RWPE2 (cell line): ENCODE measurements at regions not wholly inside any gene's neighbourhood (a gene's known extent, or its start where the extent isn't known, plus 50 kb on each side); places are given as distances from the start of the nearest gene placed in this dataset.

Experiments
- ATAC-seq: fragments of 200-7000 bp; cut with Tn5 transposase; 3 replicates; pipeline ENCODE4 v1.9.1; 2021; ENCODE audit warnings: low read depth
- DNase-seq: peaks from one replicate; pipeline ENCODE4 v3.0.0-alpha.2; 2020; ENCODE audit warnings: low spot score
- H3K27ac ChIP-seq: fragments of 450-650 bp; 2 replicates; pipeline ENCODE4 v1.5.1; 2017; ENCODE audit warnings: mild to moderate bottlenecking; ENCODE audit not compliant: poor library complexity, severe bottlenecking
- H3K27me3 ChIP-seq: fragments of 250-450 bp; sonication (Bioruptor Pico); 2 replicates; pipeline ENCODE4 v1.5.1; 2021; ENCODE audit warnings: mild to moderate bottlenecking, moderate library complexity; ENCODE audit not compliant: insufficient read depth, poor library complexity, severe bottlenecking
- H3K36me3 ChIP-seq: fragments of 250-450 bp; sonication (Bioruptor Pico); 2 replicates; pipeline ENCODE4 v1.5.1; 2020; ENCODE audit warnings: low read depth, mild to moderate bottlenecking, moderate library complexity
- H3K4me1 ChIP-seq: fragments of 250-450 bp; sonication (Bioruptor Pico); 2 replicates; pipeline ENCODE4 v1.5.1; 2021; ENCODE audit warnings: mild to moderate bottlenecking, moderate library complexity; ENCODE audit not compliant: insufficient read depth, poor library complexity, severe bottlenecking
- H3K4me3 ChIP-seq: fragments of 250-450 bp; sonication (Bioruptor Pico); 2 replicates; pipeline ENCODE4 v1.5.1; 2021; ENCODE audit warnings: mild to moderate bottlenecking, moderate library complexity; ENCODE audit not compliant: severe bottlenecking
- H3K9me3 ChIP-seq: fragments of 250-450 bp; sonication (Bioruptor Pico); 2 replicates; pipeline ENCODE4 v1.5.1; 2021; ENCODE audit warnings: mild to moderate bottlenecking, moderate library complexity; ENCODE audit not compliant: severe bottlenecking
- TF ChIP-seq, protein P1 (sequence below): fragments of 450-650 bp; IDR thresholded peaks from one replicate; pipeline ENCODE4 v1.5.1; 2017; ENCODE audit warnings: mild to moderate bottlenecking, moderate library complexity; ENCODE audit not compliant: poor library complexity, severe bottlenecking

DNA sequence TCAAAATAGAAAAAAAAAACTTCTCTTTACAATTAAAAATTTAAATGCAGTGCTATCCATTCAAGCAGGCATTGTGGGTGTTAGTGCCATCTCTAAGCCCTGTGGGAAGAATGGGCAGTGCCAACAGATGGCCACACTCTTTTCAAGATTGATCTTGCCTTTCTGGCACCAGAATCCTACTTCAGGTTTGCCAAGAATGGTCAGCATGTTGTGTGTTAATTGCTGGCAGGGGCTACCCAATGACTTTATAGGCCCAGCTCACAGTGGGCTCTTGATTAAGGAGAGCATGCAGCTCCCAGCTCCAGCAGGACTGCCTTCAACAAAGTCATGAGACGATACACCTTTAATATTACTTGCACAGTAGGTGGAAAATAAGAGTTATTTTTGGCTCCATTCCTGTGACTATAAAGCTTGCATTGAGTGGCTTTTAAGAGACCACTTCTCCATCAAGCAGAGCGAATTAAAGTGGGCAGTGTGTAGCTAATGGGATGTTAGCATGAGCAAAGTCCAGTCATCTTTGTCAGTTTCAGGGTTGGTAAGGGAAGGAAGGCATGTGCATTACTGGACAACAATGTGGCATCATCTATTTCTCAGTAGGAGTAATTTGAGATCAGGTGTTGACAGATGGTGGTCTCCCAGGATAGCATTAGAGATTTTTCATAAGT lies 476.8 kb downstream of the C3orf38 start:
- DNase-seq: no peak
- H3K4me1 ChIP-seq: no peaks in the 10 kb centered on the region

GRCh38 chr3:88628901-88629300 lies 478.5 kb upstream of the EPHA3 start:
- no peak overlapping the region for H3K4me3 ChIP-seq
- ATAC-seq (no peak), DNase-seq (no peak)
- no peaks in the 10 kb centered on the region for H3K9me3 ChIP-seq
- no peak overlapping the region for H3K27ac ChIP-seq
- H3K27me3 ChIP-seq: no peaks in the 10 kb centered on the region
- TF ChIP-seq, protein P1, sequence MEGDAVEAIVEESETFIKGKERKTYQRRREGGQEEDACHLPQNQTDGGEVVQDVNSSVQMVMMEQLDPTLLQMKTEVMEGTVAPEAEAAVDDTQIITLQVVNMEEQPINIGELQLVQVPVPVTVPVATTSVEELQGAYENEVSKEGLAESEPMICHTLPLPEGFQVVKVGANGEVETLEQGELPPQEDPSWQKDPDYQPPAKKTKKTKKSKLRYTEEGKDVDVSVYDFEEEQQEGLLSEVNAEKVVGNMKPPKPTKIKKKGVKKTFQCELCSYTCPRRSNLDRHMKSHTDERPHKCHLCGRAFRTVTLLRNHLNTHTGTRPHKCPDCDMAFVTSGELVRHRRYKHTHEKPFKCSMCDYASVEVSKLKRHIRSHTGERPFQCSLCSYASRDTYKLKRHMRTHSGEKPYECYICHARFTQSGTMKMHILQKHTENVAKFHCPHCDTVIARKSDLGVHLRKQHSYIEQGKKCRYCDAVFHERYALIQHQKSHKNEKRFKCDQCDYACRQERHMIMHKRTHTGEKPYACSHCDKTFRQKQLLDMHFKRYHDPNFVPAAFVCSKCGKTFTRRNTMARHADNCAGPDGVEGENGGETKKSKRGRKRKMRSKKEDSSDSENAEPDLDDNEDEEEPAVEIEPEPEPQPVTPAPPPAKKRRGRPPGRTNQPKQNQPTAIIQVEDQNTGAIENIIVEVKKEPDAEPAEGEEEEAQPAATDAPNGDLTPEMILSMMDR: no peak
- no peaks in the 10 kb centered on the region for H3K4me1 ChIP-seq
- H3K36me3 ChIP-seq: no peaks in the 10 kb centered on the region

More for the DNA sequence above, 476.8 kb downstream of the C3orf38 start:
- H3K36me3 ChIP-seq: no peaks in the 10 kb centered on the region
- TF ChIP-seq, protein P1: no peak
- H3K27ac ChIP-seq: no peak overlapping the region
- no peaks in the 10 kb centered on the region for H3K9me3 ChIP-seq
- H3K4me3 ChIP-seq: no peak overlapping the region
- H3K27me3 ChIP-seq: no peaks in the 10 kb centered on the region
- no peak for ATAC-seq

GRCh38 chr3:88632226-88632625 lies 475.2 kb upstream of the EPHA3 start:
- no peaks in the 10 kb centered on the region for H3K27me3 ChIP-seq
- no peaks in the 10 kb centered on the region for H3K9me3 ChIP-seq
- ATAC-seq (peak; percentile 25; the same call in 1 of the 3 replicates), DNase-seq (no peak)
- H3K4me1 ChIP-seq: no peaks in the 10 kb centered on the region
- TF ChIP-seq, protein P1: no peak
- no peaks in the 10 kb centered on the region for H3K36me3 ChIP-seq
- no peak overlapping the region for H3K27ac ChIP-seq
- H3K4me3 ChIP-seq: no peak overlapping the region

DNA sequence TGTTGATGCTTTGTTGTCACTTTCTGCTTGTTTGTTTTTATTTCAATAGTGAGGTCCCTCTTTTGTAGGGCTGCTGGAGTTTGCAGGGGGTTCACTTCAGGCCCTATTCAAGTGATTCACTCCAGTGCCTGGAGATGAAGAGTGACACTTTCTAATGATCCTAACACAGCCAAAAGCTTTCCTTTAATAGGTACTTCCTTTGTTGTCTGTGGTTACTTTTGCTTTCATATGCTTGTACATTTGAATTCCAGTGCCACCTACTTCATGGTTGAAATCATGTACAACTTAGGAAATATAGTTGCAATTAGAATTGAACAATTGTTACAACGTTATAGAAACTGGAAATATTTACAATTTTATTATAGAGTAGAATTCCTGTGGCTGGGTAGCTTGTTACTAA lies 466.8 kb upstream of the EPHA3 start:
- Histone ChIP-seq H3K36me3 (no peaks in the 10 kb centered on the region), H3K27me3 (no peaks in the 10 kb centered on the region), H3K4me1 (no peaks in the 10 kb centered on the region), H3K4me3 (no peak overlapping the region), H3K9me3 (no peaks in the 10 kb centered on the region), H3K27ac (no peak overlapping the region)
- TF ChIP-seq, protein P1: no peak
- ATAC-seq (no peak), DNase-seq (no peak)

DNA sequence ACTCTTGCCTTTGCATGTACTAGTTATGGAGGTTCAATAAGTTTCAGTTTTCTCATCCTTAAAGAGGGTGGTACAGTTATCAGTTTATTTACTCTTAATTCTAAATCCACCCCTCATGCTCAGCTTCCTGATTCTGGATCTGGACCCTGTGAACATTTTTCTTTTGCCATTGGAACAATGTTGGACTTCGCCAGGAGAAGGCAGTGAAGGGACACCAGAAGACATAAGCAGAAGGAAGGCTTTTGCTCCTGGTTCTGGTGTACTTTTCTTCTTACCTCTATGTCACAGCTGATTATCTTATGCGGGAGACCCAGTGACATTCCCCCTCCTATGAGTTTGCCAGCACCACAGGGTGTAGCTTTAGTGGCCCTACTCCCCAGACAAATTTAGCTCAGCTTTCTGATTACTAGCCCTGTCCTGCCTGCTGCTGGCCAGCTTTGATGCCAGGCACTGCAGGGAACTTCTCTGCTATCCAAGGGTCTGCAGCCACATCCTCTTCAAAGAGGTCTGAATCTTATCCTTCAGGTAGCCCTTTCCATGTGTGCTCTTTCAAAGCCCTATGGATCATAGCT lies 466.3 kb upstream of the EPHA3 start:
- no peaks in the 10 kb centered on the region for H3K36me3 ChIP-seq
- no peaks in the 10 kb centered on the region for H3K9me3 ChIP-seq
- DNase-seq (no peak), ATAC-seq (no peak)
- TF ChIP-seq, protein P1: no peak
- no peak overlapping the region for H3K27ac ChIP-seq
- H3K4me3 ChIP-seq: no peak overlapping the region
- no peaks in the 10 kb centered on the region for H3K4me1 ChIP-seq
- H3K27me3 ChIP-seq: no peaks in the 10 kb centered on the region
